Lower leg skin (tissue), 4 donors: ENCODE measurements at regions not wholly inside any gene's neighbourhood (a gene's known extent, or its start where the extent isn't known, plus 50 kb on each side); places are given as distances from the start of the nearest gene placed in this dataset.

Experiments used
- DNase-seq, 2 donors: peaks; one replicate each; pipeline ENCODE4 v3.0.0-alpha.2; 2019; ENCODE audit warnings: low spot score in 2 of 2
- H3K4me3 ChIP-seq: fragments of 200-600 bp; sonication (generic); 2 replicates; pipeline ENCODE4 v1.5.1; 2017; ENCODE audit warnings: mild to moderate bottlenecking, low read depth; ENCODE audit not compliant: poor library complexity, severe bottlenecking
- CTCF ChIP-seq, 3 donors: fragments of 450-650 bp; IDR thresholded peaks; one replicate each; pipeline ENCODE4 v1.5.1; 2016; ENCODE audit warnings: antibody characterized with exemption in 3 of 3, mild to moderate bottlenecking in 3 of 3, moderate library complexity in 2 of 3
- POLR2A ChIP-seq, 2 donors: fragments of 450-650 bp; IDR thresholded peaks; one replicate each; pipeline ENCODE4 v1.6.1; 2016 to 2017; ENCODE audit warnings: antibody characterized with exemption in 2 of 2, mild to moderate bottlenecking in 1 of 2, moderate library complexity in 1 of 2
- WGBS, 2 donors: methylation state at CpG; one replicate each; pipeline ENCODE4 v1.1.5; 2018; 5-methylcytosine and 5-hydroxymethylcytosine counted together
- intact Hi-C: fragments of 100-400 bp; cut with DNase I; formaldehyde crosslinking; loops from one replicate; pipeline ENCODE4 v1.15.0; 2023; ENCODE audit warnings: low total_unique reads

- no peak for DNase-seq
- H3K4me3 ChIP-seq: no peak overlapping the region
- TF ChIP-seq CTCF (IDR thresholded peaks at IDR 0.05) (no peak), POLR2A (IDR thresholded peaks at IDR 0.05) (no peak)
- 33 to 67% methylated on average over 1 of the region's 1 CpG for WGBS, 2 donors
- intact Hi-C loops: no loop called here
These were observed 412.6 kb upstream of the CTNND2 start for GRCh38 chr5:12316812-12317211.

- no peak for DNase-seq
- no peak overlapping the region for H3K4me3 ChIP-seq
- TF ChIP-seq CTCF (IDR thresholded peaks at IDR 0.05) (no peak), POLR2A (IDR thresholded peaks at IDR 0.05) (no peak)
- intact Hi-C loops: no loop called here
- 33 to 47% methylated on average over 1 of the region's 1 CpG for WGBS, 2 donors
These were observed 411.2 kb upstream of the CTNND2 start for GRCh38 chr5:12315461-12315860.

- 76 to 85% methylated on average over 2 of the region's 2 CpGs for WGBS, 2 donors
These were observed 409.4 kb upstream of the CTNND2 start for GRCh38 chr5:12313602-12314001.

GRCh38 chr5:12312343-12312742, 408.1 kb upstream of the CTNND2 start:
- H3K4me3 ChIP-seq: no peak overlapping the region
- intact Hi-C loops: no loop called here
- 78 to 86% methylated on average over 5 of the region's 5 CpGs for WGBS, 2 donors
- no peak for TF ChIP-seq POLR2A (IDR thresholded peaks at IDR 0.05)
- TF ChIP-seq CTCF (IDR thresholded peaks at IDR 0.05): no peak
- no peak for DNase-seq

More at GRCh38 chr5:12313602-12314001, 409.4 kb upstream of the CTNND2 start:
- no peak for DNase-seq
- intact Hi-C loops: no loop called here
- H3K4me3 ChIP-seq: no peak overlapping the region
- TF ChIP-seq CTCF (IDR thresholded peaks at IDR 0.05): no peak
- TF ChIP-seq POLR2A (IDR thresholded peaks at IDR 0.05): no peak

GRCh38 chr5:12294151-12294550, 389.9 kb upstream of the CTNND2 start:
- intact Hi-C loops: no loop called here
- DNase-seq: no peak
- TF ChIP-seq POLR2A (IDR thresholded peaks at IDR 0.05) (no peak), CTCF (IDR thresholded peaks at IDR 0.05) (no peak)
- no peak overlapping the region for H3K4me3 ChIP-seq
- WGBS, 2 donors: 71 to 73% methylated on average over 4 of the region's 4 CpGs

GRCh38 chr5:12292610-12293204, 388.5 kb upstream of the CTNND2 start:
- DNase-seq: no peak
- H3K4me3 ChIP-seq: no peak overlapping the region
- TF ChIP-seq CTCF (IDR thresholded peaks at IDR 0.05): no peak
- no peak for TF ChIP-seq POLR2A (IDR thresholded peaks at IDR 0.05)
- 36 to 43% methylated on average over 6 of the region's 6 CpGs for WGBS, 2 donors
- intact Hi-C loops: no loop called here
